ENCODE measurements at regions not wholly inside any gene's neighbourhood (a gene's known extent, or its start where the extent isn't known, plus 50 kb on each side); places are given as distances from the start of the nearest gene placed in this dataset.

DNA sequence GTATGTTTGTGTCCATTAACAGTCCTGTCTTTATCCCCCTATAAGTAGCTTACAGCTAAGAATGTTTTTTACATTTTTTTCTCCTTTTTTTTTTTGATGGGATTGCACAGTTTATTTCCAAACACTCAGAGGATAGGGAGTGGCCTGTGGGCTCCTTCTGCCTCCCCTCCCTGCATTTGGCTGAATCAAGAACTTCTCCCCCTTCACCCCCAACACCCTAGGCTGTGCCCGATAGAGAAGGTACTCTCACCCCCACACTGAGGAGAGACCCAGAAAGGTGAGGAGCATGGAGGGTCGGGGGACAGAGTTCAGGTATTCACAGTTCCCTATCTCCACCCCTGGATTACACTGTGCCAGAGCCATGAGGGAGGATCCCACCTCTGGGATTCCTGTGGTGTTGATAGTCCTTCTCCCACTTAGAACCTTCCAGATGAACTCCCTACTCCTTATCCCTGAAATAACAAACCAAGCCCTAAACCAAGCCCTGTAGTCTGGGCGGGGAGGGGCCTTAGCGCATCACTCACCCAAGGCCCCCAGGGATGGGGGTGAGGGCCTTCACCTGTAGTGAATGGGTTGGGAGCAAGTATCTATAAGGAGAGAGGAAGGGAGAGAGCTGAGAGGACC is 97.1 kb downstream of the ADAMTS15 start:
- Histone ChIP-seq H3K14ac (ENCODE audit: insufficient read depth, low read length) (no peak overlapping the region), H3T11ph (ENCODE audit: low read length) (no peak overlapping the region), H3K79me1 (ENCODE audit: insufficient read depth, low read depth, low read length, poor library complexity, severe bottlenecking) (no peaks in the 10 kb centered on the region), H2BK20ac (ENCODE audit: low read depth, low read length, poor library complexity, severe bottlenecking) (no peak overlapping the region), H4K5ac (ENCODE audit: insufficient read length, low read depth, low read length) (no peak overlapping the region), H2BK120ac (ENCODE audit: low read depth, low read length, poor library complexity, severe bottlenecking) (no peak overlapping the region), H3K4ac (ENCODE audit: low read depth, low read length) (no peak overlapping the region), H2BK5ac (ENCODE audit: insufficient read length, low read length) (no peak overlapping the region), H2AK5ac (ENCODE audit: insufficient read length, low read length) (no peak overlapping the region), H3K18ac (ENCODE audit: insufficient read length, low read depth, low read length) (no peak overlapping the region), H3K79me2 (ENCODE audit: insufficient read depth, low read length) (no peaks in the 10 kb centered on the region), H3K56ac (ENCODE audit: insufficient read length, low read depth, low read length) (no peak overlapping the region), H4K20me1 (ENCODE audit: control insufficient read depth, insufficient read depth, insufficient read length) (no peaks in the 10 kb centered on the region), H2BK15ac (ENCODE audit: low read depth, low read length) (no peak overlapping the region), H3K4me2 (ENCODE audit: insufficient read depth, insufficient read length, low read length) (no peak overlapping the region), H3K9me3 (ENCODE audit: control insufficient read depth, low read depth, low read length) (no peaks in the 10 kb centered on the region), H2AFZ (ENCODE audit: low read length) (no peak overlapping the region), H3K23me2 (ENCODE audit: insufficient read length, low read depth, low read length, poor library complexity, severe bottlenecking) (no peaks in the 10 kb centered on the region), H4K8ac (replicated peaks; ENCODE audit: insufficient read length, low read depth, low read length) (no peak overlapping the region), H3K27ac (ENCODE audit: insufficient read length, low read depth, low read length) (no peak overlapping the region), H2BK12ac (ENCODE audit: insufficient read length, low read depth, low read length) (no peak overlapping the region), H3K9ac (ENCODE audit: extremely low read depth, insufficient read length, low read length) (no peak overlapping the region), H3K27me3 (ENCODE audit: insufficient read depth, low read length) (no peaks in the 10 kb centered on the region), H3K23ac (ENCODE audit: insufficient read length, low read depth, low read length) (no peak overlapping the region), H3K4me1 (ENCODE audit: insufficient read depth, low read length) (no peaks in the 10 kb centered on the region), H4K91ac (ENCODE audit: insufficient read length, low read depth, low read length) (no peak overlapping the region)
- peaks cover 4% of the 10 kb centered on the region for H3K27me3 Mint-ChIP-seq (ENCODE audit: low read depth)
- no peak for TF ChIP-seq CTCF (conservative IDR thresholded peaks at IDR 0.05)
- peaks cover 0 to 4% (median 0%) of the 10 kb centered on the region in 3 experiments; a peak in 2 of 7 replicates for H3K36me3 Mint-ChIP-seq (ENCODE audit: insufficient read depth in 1 of 3, low read depth in 3 of 3)
- DNase-seq = no peak
- no CpG with 5 or more reads among the region's 4 CpGs for WGBS (ENCODE audit: extremely low coverage, insufficient read length, low lambda C conversion rate)
- no peaks in the 10 kb centered on the region for H3K4me1 Mint-ChIP-seq
- peaks cover 2% of the 10 kb centered on the region in 2 experiments; a peak in 2 of 5 replicates for H3K9me3 Mint-ChIP-seq
- H3K27ac Mint-ChIP-seq = no peak overlapping the region
- H3K4me3 Mint-ChIP-seq = no peak overlapping the region

All from H9 (cell line).